DND-41 (cell line): ENCODE measurements at regions not wholly inside any gene's neighbourhood (a gene's known extent, or its start where the extent isn't known, plus 50 kb on each side); places are given as distances from the start of the nearest gene placed in this dataset.

Experiments used
- EZH2 ChIP-seq: IDR thresholded peaks from 3 replicates; pipeline ENCODE4 v1.6.1; 2012; ENCODE audit warnings: borderline replicate concordance, low read depth, mild to moderate bottlenecking, moderate library complexity, low read length, inconsistent platforms; ENCODE audit not compliant: severe bottlenecking
- TF ChIP-seq, protein P1 (sequence below): IDR thresholded peaks from 2 replicates; pipeline ENCODE4 v1.5.1; 2012; ENCODE audit warnings: borderline replicate concordance, low read length, moderate library complexity, mild to moderate bottlenecking; ENCODE audit not compliant: poor library complexity, severe bottlenecking; ENCODE audit errors: extremely low read depth

DNA sequence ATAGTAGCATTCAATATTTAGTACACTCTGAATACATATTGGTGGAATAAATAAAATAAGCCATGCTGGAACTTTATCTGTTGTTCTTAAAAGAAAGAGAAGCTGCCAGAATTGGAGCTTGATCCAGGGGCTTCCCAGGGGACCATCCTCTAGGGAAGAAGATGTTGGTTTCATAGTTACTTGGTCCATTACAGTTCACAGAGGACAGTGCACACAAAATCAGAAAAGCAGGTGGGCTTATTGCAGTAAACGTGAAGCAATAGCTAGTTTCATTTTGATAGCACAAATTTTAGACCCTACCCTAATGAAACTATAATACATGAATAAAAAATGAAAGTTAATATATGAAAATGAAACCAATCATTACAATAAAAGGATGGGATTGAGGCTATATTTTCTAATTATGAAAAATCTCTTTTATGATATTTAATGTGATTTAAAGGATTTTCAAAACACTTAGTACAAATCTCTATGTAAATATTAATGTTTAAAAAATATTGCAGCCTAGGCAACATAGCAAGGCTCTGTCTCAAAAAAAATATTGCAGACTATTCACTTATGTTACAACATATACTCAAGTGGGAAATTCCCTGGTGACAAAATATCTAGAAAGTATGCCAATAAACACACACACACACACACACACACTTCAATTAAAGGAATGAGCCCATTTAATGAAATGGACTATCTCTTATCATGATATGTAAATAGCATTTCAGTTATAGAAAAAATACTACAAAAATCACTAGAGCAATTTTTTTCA, 227.0 kb upstream of the MARCKS start:
- TF ChIP-seq EZH2, result no peak
- TF ChIP-seq, protein P1, sequence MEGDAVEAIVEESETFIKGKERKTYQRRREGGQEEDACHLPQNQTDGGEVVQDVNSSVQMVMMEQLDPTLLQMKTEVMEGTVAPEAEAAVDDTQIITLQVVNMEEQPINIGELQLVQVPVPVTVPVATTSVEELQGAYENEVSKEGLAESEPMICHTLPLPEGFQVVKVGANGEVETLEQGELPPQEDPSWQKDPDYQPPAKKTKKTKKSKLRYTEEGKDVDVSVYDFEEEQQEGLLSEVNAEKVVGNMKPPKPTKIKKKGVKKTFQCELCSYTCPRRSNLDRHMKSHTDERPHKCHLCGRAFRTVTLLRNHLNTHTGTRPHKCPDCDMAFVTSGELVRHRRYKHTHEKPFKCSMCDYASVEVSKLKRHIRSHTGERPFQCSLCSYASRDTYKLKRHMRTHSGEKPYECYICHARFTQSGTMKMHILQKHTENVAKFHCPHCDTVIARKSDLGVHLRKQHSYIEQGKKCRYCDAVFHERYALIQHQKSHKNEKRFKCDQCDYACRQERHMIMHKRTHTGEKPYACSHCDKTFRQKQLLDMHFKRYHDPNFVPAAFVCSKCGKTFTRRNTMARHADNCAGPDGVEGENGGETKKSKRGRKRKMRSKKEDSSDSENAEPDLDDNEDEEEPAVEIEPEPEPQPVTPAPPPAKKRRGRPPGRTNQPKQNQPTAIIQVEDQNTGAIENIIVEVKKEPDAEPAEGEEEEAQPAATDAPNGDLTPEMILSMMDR, result no peak
